ENCODE measurements at regions not wholly inside any gene's neighbourhood (a gene's known extent, or its start where the extent isn't known, plus 50 kb on each side); places are given as distances from the start of the nearest gene placed in this dataset.

DNA sequence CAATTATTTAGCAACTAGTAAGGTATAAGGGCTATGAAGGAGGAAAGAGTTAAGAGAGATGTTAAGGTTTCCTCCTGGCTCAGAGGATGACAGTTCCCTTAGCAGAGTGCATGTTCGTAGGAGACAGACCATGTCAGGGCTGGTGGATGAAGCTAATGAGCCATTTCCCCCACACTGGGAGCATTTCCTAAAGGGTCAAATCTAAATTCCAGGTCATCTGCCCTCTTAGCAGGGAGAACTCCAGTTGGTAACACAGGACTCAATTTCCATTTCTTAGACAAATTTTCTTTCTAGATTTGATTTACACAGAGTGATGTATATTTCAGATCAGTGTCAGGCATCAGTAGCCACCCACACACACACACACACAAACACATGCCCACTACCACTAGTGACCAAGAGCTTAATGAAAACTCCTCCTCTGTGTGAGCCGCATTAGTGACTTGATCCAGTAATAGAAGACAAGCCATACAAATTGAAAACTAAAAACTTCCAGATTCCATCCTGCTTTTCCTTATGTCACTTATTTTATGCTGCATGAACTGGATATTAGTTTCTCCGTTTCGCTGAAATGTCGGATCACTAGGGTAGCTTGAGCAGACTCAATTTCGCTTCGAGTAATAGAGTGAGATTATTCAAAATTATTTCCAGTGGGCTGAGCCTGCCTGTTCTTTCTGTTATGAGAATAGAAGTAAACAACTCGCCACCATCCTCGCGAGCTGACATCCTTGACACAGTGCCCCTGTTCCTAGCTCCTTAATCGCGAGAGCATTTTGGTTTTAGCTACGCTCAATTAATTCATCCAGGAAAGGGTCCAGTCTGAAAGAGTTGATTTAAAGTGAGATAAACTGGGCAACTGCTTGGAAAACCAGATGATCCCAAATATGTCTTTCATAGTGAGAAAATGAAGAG, 582.6 kb downstream of the SOX6 start:
- DNase-seq (ENCODE audit: low spot score), result no peak

- no peak for DNase-seq (ENCODE audit: low spot score)
Measured at GRCh38 chr11:15774388-15774939, 581.9 kb downstream of the SOX6 start.

DNA sequence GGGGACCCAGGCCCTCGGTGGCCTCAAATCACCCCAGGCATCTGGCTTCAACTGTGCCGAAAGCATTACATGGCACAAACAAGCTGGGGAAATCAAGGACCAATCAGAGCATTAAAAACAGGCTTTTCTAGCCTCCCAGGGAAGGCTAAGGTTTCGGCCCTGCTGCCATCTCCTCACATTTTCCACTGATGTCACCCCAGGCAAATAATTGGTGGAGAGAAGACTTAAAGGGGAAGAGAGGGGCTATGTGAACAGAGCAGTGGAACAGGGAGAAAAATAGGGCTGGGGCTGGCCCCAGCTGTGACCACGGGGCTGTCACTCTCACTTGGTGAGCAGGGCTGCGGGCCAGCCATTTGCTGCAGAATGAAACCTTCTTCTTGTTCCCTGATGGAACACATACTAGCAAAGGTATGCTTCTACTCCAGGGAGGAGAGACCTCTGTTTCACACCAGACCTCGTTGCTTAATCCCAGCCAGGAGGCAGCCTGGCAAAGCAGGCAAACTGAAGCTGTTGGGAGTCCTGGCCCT, 581.3 kb downstream of the SOX6 start:
- no peak for DNase-seq (ENCODE audit: low spot score)

DNA sequence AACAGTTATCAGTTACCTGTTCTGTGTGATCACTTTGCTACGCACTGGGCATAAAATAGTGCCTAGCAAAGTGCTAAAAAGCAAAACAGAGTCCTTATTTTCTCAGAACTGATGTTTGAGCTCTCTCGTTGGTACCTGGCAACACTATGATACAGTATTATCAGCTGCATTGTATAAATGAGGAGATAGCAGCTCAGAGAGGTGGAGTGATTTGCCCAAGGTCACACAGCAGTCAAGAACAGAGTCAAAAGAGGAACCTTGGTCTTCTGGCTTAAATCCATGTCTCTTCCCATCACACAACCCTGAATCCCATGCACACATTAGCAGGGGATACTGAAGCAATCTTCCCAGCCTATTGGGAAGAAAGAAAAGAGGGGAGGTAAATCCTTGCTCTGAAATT, 580.5 kb downstream of the SOX6 start:
- no peak for DNase-seq (ENCODE audit: low spot score)

GRCh38 chr11:15776366-15776765, 580.0 kb downstream of the SOX6 start:
- no peak for DNase-seq (ENCODE audit: low spot score)

- no peak for DNase-seq (ENCODE audit: low spot score)
Measured at GRCh38 chr11:15779518-15779917, 576.8 kb downstream of the SOX6 start.

GRCh38 chr11:15780382-15780781, 576.0 kb downstream of the SOX6 start:
- DNase-seq (ENCODE audit: low spot score), result no peak

GRCh38 chr11:15780837-15781236, 575.5 kb downstream of the SOX6 start:
- DNase-seq (ENCODE audit: low spot score), result no peak

- DNase-seq (ENCODE audit: low spot score), result no peak
Measured at GRCh38 chr11:15783619-15784018, 572.7 kb downstream of the SOX6 start.

- DNase-seq (ENCODE audit: low spot score), result no peak
Measured at GRCh38 chr11:15793043-15793996, 563.0 kb downstream of the SOX6 start.

DNA sequence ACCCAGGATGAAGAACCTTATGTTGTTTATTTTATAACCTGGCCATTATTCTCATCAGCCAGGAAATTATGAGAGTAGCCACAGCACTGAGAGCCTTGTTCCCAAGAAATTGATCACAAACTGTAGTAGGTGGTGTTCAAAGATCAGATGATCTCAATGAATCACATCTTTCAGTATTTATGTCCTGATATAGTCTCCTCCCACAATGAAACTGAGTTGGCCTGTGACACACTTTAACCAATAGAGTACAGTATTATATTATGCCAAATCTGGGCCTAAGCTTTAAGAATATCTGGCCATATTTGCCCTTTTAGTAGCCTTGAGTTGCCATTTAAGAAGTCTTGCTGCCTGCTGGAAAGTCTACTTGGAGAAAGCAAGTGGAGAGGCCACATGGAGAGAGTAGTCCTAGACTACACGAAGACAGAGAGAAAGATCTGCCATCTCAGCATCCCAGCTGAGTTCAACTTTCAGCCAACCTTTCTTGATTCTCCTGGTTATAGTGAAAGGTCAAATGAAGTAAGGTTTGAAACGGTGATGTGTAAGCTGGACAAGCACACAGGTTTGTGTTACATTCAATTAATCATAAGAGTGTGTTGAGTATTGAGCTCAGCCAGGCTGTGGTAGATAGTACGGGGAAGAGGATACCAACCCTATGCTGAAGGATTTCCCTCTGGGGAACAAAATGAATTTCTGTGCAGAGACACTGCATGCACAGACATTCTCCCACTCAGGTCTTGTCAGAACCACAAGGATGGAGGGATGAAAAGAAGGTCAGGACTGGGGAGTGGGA, 561.8 kb downstream of the SOX6 start:
- no peak for DNase-seq (ENCODE audit: low spot score)

DNA sequence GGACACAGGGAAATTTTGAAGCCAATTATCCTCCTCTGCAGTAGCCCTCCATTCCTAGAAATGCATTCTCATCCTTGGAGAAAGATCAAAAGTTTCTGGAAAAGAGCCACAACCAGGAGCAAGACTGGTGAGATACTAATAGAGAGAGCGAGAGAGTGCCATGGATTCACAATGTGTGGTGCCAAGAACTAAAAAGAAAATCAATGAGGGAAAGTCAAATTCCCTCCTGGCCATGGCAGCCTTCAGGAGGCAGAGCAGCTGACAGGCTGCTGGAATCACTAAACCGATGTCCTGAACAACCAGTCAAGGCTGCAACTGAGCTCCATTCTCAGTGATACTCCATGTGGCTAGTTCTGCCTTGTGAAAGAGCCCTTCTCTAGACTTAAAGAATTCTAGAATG, 561.0 kb downstream of the SOX6 start:
- no peak for DNase-seq (ENCODE audit: low spot score)

- DNase-seq (ENCODE audit: low spot score), result no peak
Measured at GRCh38 chr11:15800111-15800800, 556.1 kb downstream of the SOX6 start.

DNA sequence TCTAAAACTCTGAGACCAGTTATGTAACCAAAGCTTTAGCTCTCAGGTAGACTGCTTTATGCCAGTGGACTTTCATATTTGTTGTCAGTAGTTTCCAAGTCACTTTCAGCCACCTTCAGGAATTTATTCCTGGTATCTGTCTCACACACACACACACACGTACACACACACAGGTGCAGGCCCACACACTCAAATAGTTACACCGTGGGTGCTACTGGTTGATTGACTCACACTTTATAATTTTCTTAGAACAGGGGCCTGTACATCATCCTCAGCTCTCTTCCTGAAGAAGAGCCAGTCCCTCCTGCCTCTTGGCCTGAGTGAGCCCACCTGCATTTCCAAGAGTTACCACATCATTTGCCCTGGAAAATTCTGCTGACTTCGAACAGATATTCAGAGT, 555.2 kb downstream of the SOX6 start:
- no peak for DNase-seq (ENCODE audit: low spot score)

GRCh38 chr11:15801616-15802015, 554.7 kb downstream of the SOX6 start:
- no peak for DNase-seq (ENCODE audit: low spot score)

DNA sequence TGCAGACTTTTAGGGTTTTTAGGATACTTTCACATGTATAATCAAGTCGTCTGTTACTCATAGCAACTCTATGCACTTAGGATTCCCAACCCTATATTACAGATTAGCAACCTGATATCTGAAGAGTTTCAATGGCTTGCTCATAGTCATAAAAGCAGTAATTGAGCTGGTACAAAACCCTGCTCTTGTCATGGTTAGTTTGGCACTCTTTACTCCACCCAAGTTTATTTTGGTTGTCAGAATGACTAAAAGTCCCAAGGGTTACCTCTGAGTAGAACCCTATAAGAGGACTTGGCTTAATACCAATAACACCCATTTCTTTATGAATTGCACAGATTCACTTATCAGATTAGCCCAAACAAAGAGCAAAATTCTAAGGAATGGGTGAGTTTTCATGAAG, 550.6 kb downstream of the SOX6 start:
- DNase-seq (ENCODE audit: low spot score), result no peak

DNA sequence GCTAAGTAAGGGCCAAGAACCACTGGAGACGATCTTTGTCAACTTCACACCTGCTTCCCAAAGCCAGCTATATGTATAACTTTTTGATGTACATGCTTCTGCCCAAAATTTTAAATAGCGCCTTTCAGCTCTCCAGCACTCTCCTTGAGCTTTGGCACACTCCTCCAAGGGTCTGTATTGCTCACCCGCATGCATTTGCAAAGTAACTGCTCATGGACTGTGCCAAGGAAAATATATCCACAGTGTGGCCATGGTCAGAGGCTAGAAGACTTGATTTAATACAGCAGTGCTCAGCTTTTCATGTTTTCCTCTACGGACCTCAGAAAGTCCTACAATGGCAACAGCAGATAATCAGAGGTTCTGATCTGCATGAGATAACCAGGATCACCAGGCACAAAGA, 550.1 kb downstream of the SOX6 start:
- DNase-seq (ENCODE audit: low spot score), result no peak

DNA sequence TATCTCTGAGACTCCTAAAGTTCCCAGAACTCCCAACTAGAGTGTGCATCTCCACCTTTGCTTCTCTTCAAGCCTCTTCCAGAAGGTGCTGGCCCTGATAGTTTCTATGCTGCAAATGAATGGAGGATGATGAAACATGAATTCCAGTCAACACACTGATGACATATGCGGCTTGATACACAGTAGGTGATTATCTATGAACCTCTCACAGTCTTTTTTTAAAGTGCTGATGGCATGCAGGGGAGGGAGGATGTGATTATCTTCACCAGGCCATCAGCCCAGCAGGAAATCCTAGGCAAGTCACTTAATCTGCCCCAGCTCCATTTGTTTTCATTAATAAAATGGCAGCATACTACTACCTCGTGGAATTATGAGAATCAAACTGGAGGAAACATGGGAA, 548.5 kb downstream of the SOX6 start:
- no peak for DNase-seq (ENCODE audit: low spot score)

DNA sequence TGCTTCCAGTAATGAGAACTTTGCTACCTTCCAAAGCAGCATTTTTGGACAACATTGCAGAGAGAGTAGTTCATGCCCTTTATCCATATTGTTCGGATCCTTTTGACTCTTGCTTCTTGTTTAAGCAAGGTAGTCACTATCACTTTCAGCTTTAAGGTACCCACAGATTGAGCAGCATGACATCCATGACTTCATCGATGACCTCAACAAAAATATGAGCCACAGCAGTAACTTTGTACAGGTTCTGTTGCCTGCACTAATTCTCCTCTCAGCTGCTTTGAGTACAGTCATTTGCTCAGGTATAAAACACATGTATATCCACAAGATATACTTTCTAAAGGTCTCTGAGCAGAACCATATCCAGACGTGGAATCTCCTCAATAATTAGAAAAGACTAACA, 546.3 kb downstream of the SOX6 start:
- no peak for DNase-seq (ENCODE audit: low spot score)

GRCh38 chr11:15810525-15810924, 545.8 kb downstream of the SOX6 start:
- no peak for DNase-seq (ENCODE audit: low spot score)
